ENCODE measurements at regions not wholly inside any gene's neighbourhood (a gene's known extent, or its start where the extent isn't known, plus 50 kb on each side); places are given as distances from the start of the nearest gene placed in this dataset.

DNA sequence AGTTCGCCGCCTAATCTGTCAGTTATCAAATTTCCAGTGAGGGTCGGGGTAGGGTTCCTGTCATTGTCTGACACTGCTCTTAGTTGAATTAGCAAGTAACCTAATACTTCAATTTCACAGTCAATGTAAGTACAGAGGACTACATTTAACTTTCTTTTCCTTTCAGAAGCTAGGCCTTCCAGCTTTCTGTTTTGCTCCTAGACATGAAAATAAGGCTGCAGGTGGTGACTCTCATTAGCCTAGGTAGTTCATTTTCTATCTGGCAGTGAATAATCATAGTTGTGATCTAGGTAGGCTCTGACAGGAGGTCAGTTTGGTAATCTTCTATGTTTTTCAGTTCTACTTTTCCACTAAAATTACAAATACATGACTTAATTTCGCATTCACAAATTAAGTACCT is 783.1 kb downstream of the MRPL39 start:
- no peak for TF ChIP-seq EZH2phosphoT487 (IDR thresholded peaks at IDR 0.05; ENCODE audit: low read depth)
- TF ChIP-seq, protein P1, sequence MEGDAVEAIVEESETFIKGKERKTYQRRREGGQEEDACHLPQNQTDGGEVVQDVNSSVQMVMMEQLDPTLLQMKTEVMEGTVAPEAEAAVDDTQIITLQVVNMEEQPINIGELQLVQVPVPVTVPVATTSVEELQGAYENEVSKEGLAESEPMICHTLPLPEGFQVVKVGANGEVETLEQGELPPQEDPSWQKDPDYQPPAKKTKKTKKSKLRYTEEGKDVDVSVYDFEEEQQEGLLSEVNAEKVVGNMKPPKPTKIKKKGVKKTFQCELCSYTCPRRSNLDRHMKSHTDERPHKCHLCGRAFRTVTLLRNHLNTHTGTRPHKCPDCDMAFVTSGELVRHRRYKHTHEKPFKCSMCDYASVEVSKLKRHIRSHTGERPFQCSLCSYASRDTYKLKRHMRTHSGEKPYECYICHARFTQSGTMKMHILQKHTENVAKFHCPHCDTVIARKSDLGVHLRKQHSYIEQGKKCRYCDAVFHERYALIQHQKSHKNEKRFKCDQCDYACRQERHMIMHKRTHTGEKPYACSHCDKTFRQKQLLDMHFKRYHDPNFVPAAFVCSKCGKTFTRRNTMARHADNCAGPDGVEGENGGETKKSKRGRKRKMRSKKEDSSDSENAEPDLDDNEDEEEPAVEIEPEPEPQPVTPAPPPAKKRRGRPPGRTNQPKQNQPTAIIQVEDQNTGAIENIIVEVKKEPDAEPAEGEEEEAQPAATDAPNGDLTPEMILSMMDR (IDR thresholded peaks at IDR 0.05; ENCODE audit: low read depth, low read length): no peak
- Histone ChIP-seq H3K4me3 (ENCODE audit: low read length) (no peak overlapping the region), H3K36me3 (replicated peaks; ENCODE audit: low read depth, low read length) (no peaks in the 10 kb centered on the region), H3K27me3 (ENCODE audit: low read depth, low read length) (no peaks in the 10 kb centered on the region), H3K9ac (ENCODE audit: low read length) (no peak overlapping the region), H3K27ac (ENCODE audit: low read length) (no peak overlapping the region), H3K79me2 (ENCODE audit: low read length) (no peaks in the 10 kb centered on the region), H2AFZ (ENCODE audit: low read depth, low read length) (no peak overlapping the region), H3K9me3 (ENCODE audit: insufficient read depth, low read length) (no peaks in the 10 kb centered on the region), H3K4me2 (ENCODE audit: low read length) (no peak overlapping the region), H4K20me1 (ENCODE audit: insufficient read depth, low read length) (no peaks in the 10 kb centered on the region), H3K4me1 (ENCODE audit: low read length) (no peaks in the 10 kb centered on the region)

DNA sequence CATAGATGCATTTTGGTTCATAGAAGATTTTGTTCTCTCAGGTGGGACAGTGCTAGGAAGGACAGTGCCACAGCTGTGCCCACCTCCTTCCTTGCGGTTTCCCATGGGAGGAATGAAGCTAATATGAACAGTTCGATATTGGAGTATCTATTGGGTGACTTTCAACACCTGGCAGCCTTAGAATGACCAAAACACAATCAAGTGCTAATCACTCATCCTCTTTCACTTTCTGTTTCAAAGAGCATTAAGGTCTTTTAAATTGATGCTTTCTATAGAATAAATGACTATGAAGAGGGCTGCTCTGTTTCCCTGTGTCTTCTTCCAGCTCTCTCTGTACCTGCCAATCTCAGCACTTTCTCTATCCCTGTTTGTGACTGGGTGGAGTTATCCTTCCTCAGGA is 784.0 kb downstream of the MRPL39 start:
- Histone ChIP-seq H3K4me2 (ENCODE audit: low read length) (no peak overlapping the region), H3K36me3 (replicated peaks; ENCODE audit: low read depth, low read length) (no peaks in the 10 kb centered on the region), H3K27me3 (ENCODE audit: low read depth, low read length) (no peaks in the 10 kb centered on the region), H2AFZ (ENCODE audit: low read depth, low read length) (no peak overlapping the region), H3K4me1 (ENCODE audit: low read length) (no peaks in the 10 kb centered on the region), H3K27ac (ENCODE audit: low read length) (no peak overlapping the region), H3K79me2 (ENCODE audit: low read length) (no peaks in the 10 kb centered on the region), H4K20me1 (ENCODE audit: insufficient read depth, low read length) (no peaks in the 10 kb centered on the region), H3K9me3 (ENCODE audit: insufficient read depth, low read length) (no peaks in the 10 kb centered on the region), H3K9ac (ENCODE audit: low read length) (no peak overlapping the region), H3K4me3 (ENCODE audit: low read length) (no peak overlapping the region)
- TF ChIP-seq, protein P1 (IDR thresholded peaks at IDR 0.05; ENCODE audit: low read depth, low read length): no peak
- TF ChIP-seq EZH2phosphoT487 (IDR thresholded peaks at IDR 0.05; ENCODE audit: low read depth): no peak

DNA sequence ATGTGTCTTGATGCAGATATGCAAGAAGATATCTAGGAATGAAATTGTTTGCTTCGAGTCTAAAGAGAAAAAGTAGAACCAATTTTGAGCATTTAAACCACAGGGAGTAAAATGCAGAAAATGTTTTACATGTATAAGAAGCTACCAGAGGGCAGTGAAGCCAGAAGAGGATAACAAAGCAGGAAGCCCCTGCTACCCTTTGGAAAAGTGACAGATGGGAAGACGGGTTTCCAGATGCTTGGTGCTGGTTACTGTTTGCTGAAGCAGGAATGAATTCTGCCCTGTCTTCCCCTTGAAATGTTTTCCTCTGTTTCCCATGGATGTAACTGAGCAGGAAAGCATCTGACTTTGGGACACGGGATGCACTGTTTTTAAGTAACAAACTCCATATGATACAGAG is 822.2 kb downstream of the MRPL39 start:
- no peak overlapping the region for H3K4me3 ChIP-seq (ENCODE audit: low read length)
- no peaks in the 10 kb centered on the region for H3K79me2 ChIP-seq (ENCODE audit: low read length)
- no peaks in the 10 kb centered on the region for H3K27me3 ChIP-seq (ENCODE audit: low read depth, low read length)
- no peak overlapping the region for H3K27ac ChIP-seq (ENCODE audit: low read length)
- H3K36me3 ChIP-seq (replicated peaks; ENCODE audit: low read depth, low read length): no peaks in the 10 kb centered on the region
- no peak overlapping the region for H3K4me2 ChIP-seq (ENCODE audit: low read length)
- no peaks in the 10 kb centered on the region for H4K20me1 ChIP-seq (ENCODE audit: insufficient read depth, low read length)
- no peak overlapping the region for H3K9ac ChIP-seq (ENCODE audit: low read length)
- TF ChIP-seq, protein P1 (IDR thresholded peaks at IDR 0.05; ENCODE audit: low read depth, low read length): no peak
- H2AFZ ChIP-seq (ENCODE audit: low read depth, low read length): no peak overlapping the region
- H3K4me1 ChIP-seq (ENCODE audit: low read length): no peaks in the 10 kb centered on the region
- H3K9me3 ChIP-seq (ENCODE audit: insufficient read depth, low read length): no peaks in the 10 kb centered on the region

DNA sequence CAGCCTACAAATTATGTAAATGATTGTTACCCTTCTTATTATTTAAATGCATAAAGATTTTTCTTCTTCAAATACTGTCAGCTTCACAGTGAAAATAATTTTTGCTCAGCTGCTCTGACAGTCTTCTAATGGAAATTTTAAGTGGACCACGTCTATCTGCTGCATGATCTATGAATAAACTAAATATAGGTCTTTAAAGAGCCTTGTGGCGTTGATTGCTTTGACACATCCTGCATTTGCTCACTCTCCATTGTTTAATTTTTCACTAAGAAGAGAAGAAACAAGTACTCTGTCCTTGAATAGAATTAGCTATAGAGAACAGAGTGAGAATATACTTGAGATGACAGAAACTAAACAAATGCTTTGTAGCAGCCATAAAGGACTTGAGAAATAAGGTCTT is 826.1 kb downstream of the MRPL39 start:
- H3K36me3 ChIP-seq (replicated peaks; ENCODE audit: low read depth, low read length): no peaks in the 10 kb centered on the region
- no peak overlapping the region for H2AFZ ChIP-seq (ENCODE audit: low read depth, low read length)
- no peaks in the 10 kb centered on the region for H3K9me3 ChIP-seq (ENCODE audit: insufficient read depth, low read length)
- no peak overlapping the region for H3K27ac ChIP-seq (ENCODE audit: low read length)
- no peaks in the 10 kb centered on the region for H4K20me1 ChIP-seq (ENCODE audit: insufficient read depth, low read length)
- no peak for TF ChIP-seq EZH2phosphoT487 (IDR thresholded peaks at IDR 0.05; ENCODE audit: low read depth)
- TF ChIP-seq, protein P1 (IDR thresholded peaks at IDR 0.05; ENCODE audit: low read depth, low read length): no peak
- no peak overlapping the region for H3K4me3 ChIP-seq (ENCODE audit: low read length)
- H3K9ac ChIP-seq (ENCODE audit: low read length): no peak overlapping the region
- H3K4me1 ChIP-seq (ENCODE audit: low read length): no peaks in the 10 kb centered on the region
- H3K4me2 ChIP-seq (ENCODE audit: low read length): no peak overlapping the region
- no peaks in the 10 kb centered on the region for H3K79me2 ChIP-seq (ENCODE audit: low read length)
- H3K27me3 ChIP-seq (ENCODE audit: low read depth, low read length): no peaks in the 10 kb centered on the region

All from OCI-LY3 (cell line).